Natural killer cell (primary cell): ENCODE measurements at regions not wholly inside any gene's neighbourhood (a gene's known extent, or its start where the extent isn't known, plus 50 kb on each side); places are given as distances from the start of the nearest gene placed in this dataset.

Experiments used
- ATAC-seq, 3 donors: fragments of 150-1000 bp in 2 of 3; fragments of 200-7000 bp in 1 of 3; cut with Tn5 transposase; 1 replicate in 1 of 3; 2 replicates in 2 of 3; pipeline ENCODE4 v1.10.0; 2021; ENCODE audit warnings: mild to moderate bottlenecking in 2 of 3, moderate library complexity in 2 of 3
- DNase-seq, 2 donors: peaks; one replicate each; pipeline versions ENCODE4 v3.0.0 to v3.0.0-alpha.2; 2013 to 2021; ENCODE audit warnings: mixed read lengths in 1 of 2
- H3K27ac ChIP-seq: one replicate; pipeline ENCODE4 v1.5.1; 2013; ENCODE audit warnings: mild to moderate bottlenecking, low read length
- H3K27me3 ChIP-seq: one replicate; pipeline ENCODE4 v1.6.1; 2013; ENCODE audit warnings: low read length; ENCODE audit not compliant: control insufficient read depth, insufficient read depth
- H3K36me3 ChIP-seq: one replicate; pipeline ENCODE4 v1.6.1; 2013; ENCODE audit warnings: low read length; ENCODE audit not compliant: control insufficient read depth, insufficient read depth
- H3K4me1 ChIP-seq: one replicate; pipeline ENCODE4 v1.6.1; 2013; ENCODE audit warnings: low read length; ENCODE audit not compliant: control insufficient read depth, insufficient read depth
- H3K4me3 ChIP-seq: one replicate; pipeline ENCODE4 v1.5.1; 2013; ENCODE audit warnings: low read length
- H3K9me3 ChIP-seq: one replicate; pipeline ENCODE4 v1.6.1; 2013; ENCODE audit warnings: low read length; ENCODE audit not compliant: control insufficient read depth, insufficient read depth
- H3K27ac Mint-ChIP-seq, 2 donors: one replicate each; pipeline ENCODE4 v1.8.0; 2022; ENCODE audit warnings: mild to moderate bottlenecking in 2 of 2, mixed read lengths in 2 of 2, moderate library complexity in 1 of 2
- H3K27me3 Mint-ChIP-seq, 2 donors: one replicate each; pipeline ENCODE4 v1.8.0; 2022; ENCODE audit warnings: low read depth in 2 of 2, mixed read lengths in 2 of 2
- H3K36me3 Mint-ChIP-seq: one replicate; pipeline ENCODE4 v1.8.0; 2022; ENCODE audit warnings: mixed read lengths
- H3K4me1 Mint-ChIP-seq, 2 donors: one replicate each; pipeline ENCODE4 v1.8.0; 2022; ENCODE audit warnings: mixed read lengths in 2 of 2
- H3K4me3 Mint-ChIP-seq: one replicate; pipeline ENCODE4 v1.8.0; 2022; ENCODE audit warnings: mild to moderate bottlenecking, moderate library complexity, mixed read lengths
- H3K9me3 Mint-ChIP-seq, 2 donors: one replicate each; pipeline ENCODE4 v1.8.0; 2022; ENCODE audit warnings: mixed read lengths in 2 of 2
- CTCF ChIP-seq: fragments of 200-600 bp; IDR thresholded peaks from one replicate; pipeline ENCODE4 v1.8.0; 2022; ENCODE audit warnings: antibody characterized with exemption
- WGBS: methylation state at CpG from one replicate; pipeline ENCODE4 v1.1.7; 2013; ENCODE audit warnings: missing lambda C conversion rate; ENCODE audit not compliant: insufficient coverage; 5-methylcytosine and 5-hydroxymethylcytosine counted together
- intact Hi-C: fragments of 100-400 bp; cut with micrococcal nuclease; formaldehyde crosslinking; loops from one replicate; pipeline ENCODE4 v1.14.2; 2022

GRCh38 chr6:106912091-106912490 is 62.4 kb downstream of the CD24 start:
- H3K36me3 Mint-ChIP-seq, result no peaks in the 10 kb centered on the region
- no peak overlapping the region for H3K27ac ChIP-seq
- H3K9me3 Mint-ChIP-seq, result no peaks in the 10 kb centered on the region
- no peaks in the 10 kb centered on the region for H3K9me3 ChIP-seq
- ATAC-seq, result no peak
- TF ChIP-seq CTCF, result no peak
- H3K4me1 Mint-ChIP-seq, result peaks cover 6% of the 10 kb centered on the region in 2 donors
- no peaks in the 10 kb centered on the region for H3K4me1 ChIP-seq
- no peak for DNase-seq
- no peak overlapping the region for H3K4me3 Mint-ChIP-seq
- no peaks in the 10 kb centered on the region for H3K27me3 ChIP-seq
- intact Hi-C loops, result no loop called here
- no peak overlapping the region for H3K27ac Mint-ChIP-seq
- H3K4me3 ChIP-seq, result no peak overlapping the region
- no peaks in the 10 kb centered on the region for H3K36me3 ChIP-seq
- H3K27me3 Mint-ChIP-seq, result peaks cover 0 to 5% of the 10 kb centered on the region in 2 donors

GRCh38 chr6:106910999-106911949 is 63.3 kb downstream of the CD24 start:
- intact Hi-C loops, result no loop called here
- Histone ChIP-seq H3K4me1 (no peaks in the 10 kb centered on the region), H3K27me3 (no peaks in the 10 kb centered on the region), H3K27ac (no peak overlapping the region), H3K9me3 (no peaks in the 10 kb centered on the region), H3K4me3 (no peak overlapping the region), H3K36me3 (no peaks in the 10 kb centered on the region)
- DNase-seq (no peak), ATAC-seq (no peak)
- WGBS, result 86% methylated on average over 7 of the region's 7 CpGs
- Mint-ChIP-seq H3K4me3 (no peak overlapping the region), H3K36me3 (no peaks in the 10 kb centered on the region), H3K27me3 (peaks cover 0 to 5% of the 10 kb centered on the region in 2 donors), H3K9me3 (no peaks in the 10 kb centered on the region), H3K4me1 (peaks cover 6% of the 10 kb centered on the region in 2 donors), H3K27ac (no peak overlapping the region)
- no peak for TF ChIP-seq CTCF

GRCh38 chr6:106908386-106908840 is 66.1 kb downstream of the CD24 start:
- Histone ChIP-seq H3K4me3 (no peak overlapping the region), H3K36me3 (no peaks in the 10 kb centered on the region), H3K27me3 (no peaks in the 10 kb centered on the region), H3K4me1 (no peaks in the 10 kb centered on the region), H3K27ac (no peak overlapping the region), H3K9me3 (no peaks in the 10 kb centered on the region)
- H3K9me3 Mint-ChIP-seq, result no peaks in the 10 kb centered on the region
- DNase-seq (no peak), ATAC-seq (no peak)
- intact Hi-C loops, result no loop called here
- H3K27me3 Mint-ChIP-seq, result peaks cover 2 to 8% of the 10 kb centered on the region in 2 donors
- H3K4me3 Mint-ChIP-seq, result no peak overlapping the region
- no peak for TF ChIP-seq CTCF
- H3K36me3 Mint-ChIP-seq, result no peaks in the 10 kb centered on the region
- H3K27ac Mint-ChIP-seq, result no peak overlapping the region
- peaks cover 6% of the 10 kb centered on the region in 2 donors for H3K4me1 Mint-ChIP-seq
- 56% methylated on average over 3 of the region's 3 CpGs for WGBS
